GM21528 (cell line): ENCODE measurements at regions not wholly inside any gene's neighbourhood (a gene's known extent, or its start where the extent isn't known, plus 50 kb on each side); places are given as distances from the start of the nearest gene placed in this dataset.
"Not testable (repeated sequence)": the region's sequence is repeated elsewhere in the genome, so short reads cannot be mapped to it uniquely, and the experiment has no call there.

ENCODE experiments used
- ATAC-seq: cut with Tn5 transposase; IDR thresholded peaks from one replicate; pipeline ENCODE4 v1.9.1; 2021; ENCODE audit warnings: mild to moderate bottlenecking, moderate library complexity; ENCODE audit not compliant: unreplicated experiment, low FRiP score

DNA sequence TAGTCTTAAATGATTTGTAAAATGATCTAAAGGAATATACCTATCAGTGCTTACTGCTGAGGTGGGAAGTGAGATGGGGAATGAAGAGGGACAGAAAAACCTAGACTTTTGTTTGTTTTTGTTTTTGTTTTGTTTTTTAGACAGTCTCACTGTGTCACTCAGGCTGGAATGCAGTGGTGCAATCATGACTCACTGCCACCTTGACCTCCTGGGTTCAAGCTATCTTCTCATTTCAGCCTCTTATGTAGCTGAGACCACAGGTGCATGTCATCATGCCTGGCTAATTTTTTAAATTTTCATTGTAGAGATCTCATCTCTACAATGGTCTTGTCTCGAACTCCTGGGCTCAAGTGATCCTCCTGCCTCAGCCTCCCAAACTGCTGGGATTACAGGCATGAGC is 116.4 kb upstream of the SEM1 start:
- ATAC-seq = no peak

- no peak for ATAC-seq
Observed at GRCh38 chr7:96827701-96828100, 118.1 kb upstream of the SEM1 start.

DNA sequence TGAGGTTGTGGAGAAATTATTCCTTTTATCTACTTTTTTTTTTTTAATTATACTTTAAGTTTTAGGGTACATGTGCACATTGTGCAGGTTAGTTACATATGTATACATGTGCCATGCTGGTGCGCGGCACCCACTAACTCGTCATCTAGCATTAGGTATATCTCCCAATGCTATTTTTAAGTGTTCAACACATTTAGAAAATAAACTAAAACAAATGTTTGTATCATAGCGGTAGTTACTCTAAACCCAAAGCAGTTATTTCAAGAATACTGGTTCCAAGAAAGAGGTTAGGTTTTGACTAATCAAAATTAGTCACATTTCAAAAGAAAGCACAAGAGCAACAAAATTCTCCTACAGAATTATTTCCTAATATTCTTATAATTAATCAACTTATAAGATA is 119.5 kb upstream of the SEM1 start:
- not testable (repeated sequence) for ATAC-seq

GRCh38 chr7:96831446-96831845 is 121.8 kb upstream of the SEM1 start:
- no peak for ATAC-seq

GRCh38 chr7:96832092-96832662 is 122.5 kb upstream of the SEM1 start:
- no peak for ATAC-seq

DNA sequence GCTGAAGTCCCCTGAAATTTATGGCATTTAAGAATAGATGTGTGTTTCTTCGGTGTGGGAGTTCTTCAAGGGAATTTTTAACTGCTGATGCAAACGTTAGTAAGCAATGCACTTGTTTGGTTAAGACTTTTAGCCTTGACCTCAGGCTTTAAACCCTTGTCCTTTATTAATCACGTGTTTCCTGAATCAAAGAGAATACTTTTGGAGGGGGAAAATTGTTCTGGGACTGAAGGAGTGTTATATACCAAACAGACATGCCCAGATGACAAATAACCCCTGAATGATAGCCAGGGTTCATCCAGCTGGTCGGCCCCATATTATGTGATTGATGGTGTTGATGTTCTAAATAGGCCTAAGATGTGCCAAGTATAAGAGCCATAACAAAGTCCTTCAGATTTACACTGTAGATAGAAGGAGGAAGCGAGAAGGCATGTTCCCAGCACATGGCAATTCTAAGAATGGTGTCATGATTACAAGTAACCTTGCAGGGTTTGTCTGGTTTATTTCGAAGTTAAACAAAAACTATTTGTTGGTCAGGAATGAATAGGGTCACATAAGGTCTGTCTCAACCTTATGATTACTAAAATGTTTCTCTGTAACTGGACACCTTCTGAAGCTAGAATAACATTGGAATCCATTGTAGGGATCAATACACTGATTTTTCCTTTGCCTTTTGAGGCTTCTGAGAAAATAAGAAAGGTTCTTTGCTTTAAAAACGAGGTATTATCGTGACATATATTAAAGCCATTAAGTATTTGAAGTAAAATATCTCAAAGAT is 124.2 kb upstream of the SEM1 start:
- ATAC-seq = no peak

- no peak for ATAC-seq
Observed at GRCh38 chr7:96836456-96836855, 126.8 kb upstream of the SEM1 start.

DNA sequence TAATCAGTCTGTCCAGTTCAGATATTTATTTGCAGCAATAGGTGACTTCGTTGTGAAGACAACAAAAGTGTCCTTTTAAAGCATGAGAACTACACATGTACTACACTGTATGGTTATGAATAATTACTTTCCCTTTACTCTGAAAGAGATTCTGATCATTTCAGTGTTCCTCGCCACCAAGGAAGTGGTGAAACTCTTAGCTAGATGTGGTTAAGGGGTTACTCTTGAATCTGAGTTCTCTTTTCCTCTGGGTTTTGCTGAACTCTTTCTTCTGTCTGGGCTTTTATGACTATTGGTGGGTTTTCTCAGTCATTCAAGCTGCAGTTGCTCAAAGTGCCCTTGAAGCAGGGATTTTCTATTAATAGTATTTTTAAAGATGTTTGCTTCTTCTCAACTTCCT is 127.9 kb upstream of the SEM1 start:
- peak; percentile 97 for ATAC-seq

DNA sequence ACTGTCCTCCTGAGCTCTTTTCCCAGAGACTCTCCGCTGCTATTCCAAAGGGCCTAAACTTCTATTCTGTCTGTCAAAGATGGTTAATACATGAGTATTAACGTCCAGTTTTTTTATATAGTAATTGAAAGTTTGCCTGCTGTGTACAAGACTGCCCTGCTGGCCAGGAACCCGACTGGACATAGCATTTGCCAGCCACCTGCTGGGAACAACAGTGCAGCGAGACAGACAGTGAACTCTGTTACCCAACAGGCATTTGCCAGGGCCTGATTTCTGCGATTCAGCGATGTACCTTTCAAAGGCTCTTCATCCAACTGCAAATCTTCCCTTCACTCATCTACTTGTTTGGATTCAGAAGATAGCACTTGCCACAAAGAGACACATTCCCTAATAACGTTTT is 128.8 kb upstream of the SEM1 start:
- no peak for ATAC-seq

DNA sequence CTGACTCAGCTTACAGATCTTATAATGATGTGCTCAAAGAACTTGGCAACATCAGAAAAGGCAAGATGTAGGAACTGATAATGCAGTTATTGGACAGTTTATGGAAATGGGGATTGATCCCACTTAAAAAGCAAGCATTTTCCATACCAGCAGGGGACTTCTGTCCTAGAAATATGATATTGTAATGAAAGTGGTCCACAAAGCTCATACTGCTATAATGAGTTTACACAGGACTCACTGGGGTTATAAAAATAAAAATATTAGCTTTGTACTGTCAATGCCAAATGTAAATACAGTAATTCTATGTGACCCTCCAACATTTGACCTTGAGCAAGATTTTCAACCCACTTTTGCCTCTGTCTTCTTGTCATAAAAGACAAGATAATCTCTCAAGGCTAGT is 145.5 kb upstream of the SEM1 start:
- no peak for ATAC-seq

DNA sequence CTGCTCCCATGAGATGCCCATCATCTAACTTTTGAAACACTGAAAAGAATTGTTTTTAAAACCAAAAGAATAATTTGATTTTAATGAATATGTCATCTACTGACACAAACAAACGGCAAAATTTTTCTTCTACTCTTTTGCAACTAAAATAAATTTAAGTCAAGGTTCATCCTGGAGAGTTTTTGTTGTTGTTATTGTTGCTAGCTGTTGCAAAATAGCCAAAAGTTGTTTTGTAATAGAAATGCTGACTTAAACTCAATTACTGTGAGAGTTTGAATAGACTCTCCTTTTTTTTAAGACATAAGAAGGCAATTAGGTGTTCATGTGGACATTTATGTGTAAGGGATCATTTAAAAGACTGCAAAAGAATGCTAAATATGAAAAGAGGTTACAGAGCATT is 146.0 kb upstream of the SEM1 start:
- ATAC-seq = no peak

GRCh38 chr7:96869538-96869937 is 135.8 kb upstream of the DLX6 start:
- ATAC-seq = no peak

GRCh38 chr7:96870185-96870584 is 135.2 kb upstream of the DLX6 start:
- ATAC-seq = no peak

DNA sequence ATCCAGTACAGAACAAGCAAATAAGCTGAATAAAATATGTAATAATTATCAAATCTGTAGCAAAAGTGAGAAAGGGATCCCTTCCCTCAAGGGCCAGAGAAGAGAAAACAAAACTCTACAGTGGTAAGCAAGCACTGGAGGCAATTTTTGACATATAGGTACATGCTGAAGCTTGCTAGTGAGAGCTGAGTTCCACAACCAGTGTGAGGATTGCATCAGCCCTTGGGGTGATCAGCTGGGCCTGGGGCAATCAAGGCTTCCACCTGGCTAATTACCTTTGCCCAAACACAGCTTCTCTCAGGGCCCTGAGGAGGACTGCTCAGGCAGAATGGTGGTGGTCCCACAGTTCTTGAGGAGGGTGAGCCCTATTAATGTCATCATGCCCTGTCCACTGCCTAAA is 134.4 kb upstream of the DLX6 start:
- no peak for ATAC-seq

DNA sequence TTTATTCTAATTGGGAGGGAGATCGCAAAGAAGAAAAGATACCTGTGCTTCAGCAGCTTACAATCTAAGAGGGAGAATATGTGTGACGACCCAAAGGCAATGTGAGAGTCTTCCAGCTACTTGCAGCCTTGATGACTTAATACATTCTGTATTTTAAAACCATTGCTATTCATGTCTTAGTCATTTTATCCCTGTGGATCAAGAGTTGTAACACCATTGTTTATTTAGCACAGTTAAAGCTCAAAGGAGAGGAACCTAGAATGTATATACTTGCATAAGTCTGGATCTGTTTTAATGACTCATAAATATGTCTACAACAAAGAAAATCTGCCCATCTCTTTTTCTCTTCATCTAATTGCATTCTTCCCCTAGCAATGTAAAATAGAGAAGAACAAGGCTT is 117.9 kb upstream of the DLX6 start:
- no peak for ATAC-seq

- ATAC-seq = no peak
Observed at GRCh38 chr7:96899108-96899507, 106.2 kb upstream of the DLX6 start.

DNA sequence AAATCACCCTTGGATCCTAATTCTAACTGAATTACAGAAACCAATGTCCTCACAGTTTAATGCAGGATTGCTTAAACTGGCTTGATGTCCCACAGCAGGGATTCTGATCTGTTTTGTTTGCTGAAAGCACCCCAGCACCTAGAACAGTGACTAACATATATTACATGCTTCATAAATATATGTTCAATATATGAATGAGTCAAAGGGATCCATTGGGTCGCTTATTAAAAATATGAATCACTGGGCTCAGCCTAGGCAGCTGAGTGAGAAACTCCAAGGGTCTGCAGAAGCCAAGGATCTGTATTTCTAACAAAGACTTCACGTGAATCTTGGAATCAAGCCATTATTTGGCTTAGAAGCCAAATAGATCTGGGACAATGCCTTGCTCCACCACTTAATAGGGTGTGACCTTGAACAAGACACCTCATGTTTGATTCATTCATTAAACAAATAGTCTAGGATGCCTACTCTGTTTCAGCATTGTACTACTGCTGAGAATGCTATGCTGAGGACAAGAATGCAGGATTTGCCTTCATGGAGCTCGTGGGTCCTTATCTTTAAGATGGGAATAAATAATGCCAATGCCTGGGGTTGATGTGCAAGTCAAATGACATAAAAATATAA is 103.4 kb upstream of the DLX6 start:
- no peak for ATAC-seq

- ATAC-seq = no peak
Observed at GRCh38 chr7:96903906-96904305, 101.4 kb upstream of the DLX6 start.

DNA sequence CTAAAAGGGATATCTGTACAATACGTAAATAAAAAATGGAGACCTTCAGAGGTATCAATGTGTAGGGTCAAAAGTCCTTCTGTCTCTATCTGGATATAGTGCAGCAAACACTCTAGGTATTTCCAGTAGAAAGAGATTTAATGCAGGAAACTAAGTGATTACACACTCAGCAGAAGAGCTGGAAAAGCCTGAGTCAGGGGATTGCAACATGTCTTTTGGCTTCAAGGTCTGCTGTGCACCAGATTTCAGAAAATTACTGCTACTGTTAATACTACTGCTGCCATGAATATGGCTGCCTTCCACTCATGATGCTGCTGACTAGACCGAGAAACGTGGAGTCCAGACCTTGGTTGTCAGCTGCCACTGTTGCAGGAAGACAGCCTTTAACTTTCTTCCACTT is 94.9 kb upstream of the DLX6 start:
- no peak for ATAC-seq

DNA sequence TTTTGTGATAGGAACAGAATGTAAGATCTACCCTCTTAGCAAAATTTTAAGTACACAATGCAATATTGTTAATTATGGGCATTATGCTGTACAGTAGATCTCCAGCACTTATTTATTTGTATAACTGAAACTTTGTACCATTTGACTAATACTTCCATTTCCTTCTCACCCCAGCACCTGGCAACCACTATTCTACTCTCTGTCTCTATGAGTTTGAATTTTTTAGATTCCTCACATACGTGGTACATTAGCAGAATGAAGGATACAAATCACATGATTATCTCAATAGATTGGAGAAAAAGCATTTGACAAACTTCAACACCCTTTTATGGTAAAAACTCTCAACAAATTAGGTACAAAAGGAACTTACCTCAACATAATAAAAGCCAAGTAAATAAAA is 90.3 kb upstream of the DLX6 start:
- no peak for ATAC-seq

- ATAC-seq = no peak
Observed at GRCh38 chr7:96920064-96920463, 85.3 kb upstream of the DLX6 start.

DNA sequence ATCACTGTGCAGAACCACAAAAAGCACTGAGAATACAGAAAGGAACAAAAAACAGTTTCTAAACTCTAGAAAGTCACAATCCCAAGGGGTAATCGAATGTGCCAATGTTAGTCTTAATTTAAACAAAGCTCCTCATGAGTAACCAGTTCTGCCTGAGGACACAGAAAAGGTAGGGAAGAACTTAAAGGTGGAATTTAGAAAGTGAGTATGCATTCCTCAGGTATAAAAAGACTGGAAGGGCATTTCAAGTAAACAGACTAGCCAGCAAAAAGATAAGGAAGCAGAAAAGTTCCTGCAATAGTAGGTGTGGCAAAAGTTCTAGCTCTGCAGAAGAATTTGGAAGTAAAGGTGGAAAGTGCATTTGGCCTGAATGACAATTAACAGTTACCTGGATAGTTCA is 84.6 kb upstream of the DLX6 start:
- ATAC-seq = no peak
